GM12878 (cell line): ENCODE measurements at regions not wholly inside any gene's neighbourhood (a gene's known extent, or its start where the extent isn't known, plus 50 kb on each side); places are given as distances from the start of the nearest gene placed in this dataset.

Source experiments
- ATF2 ChIP-seq: IDR thresholded peaks from 2 replicates; pipeline ENCODE4 v1.6.1; 2012; ENCODE audit warnings: low read length, inconsistent platforms
- ATF3 ChIP-seq: IDR thresholded peaks from 2 replicates; pipeline ENCODE4 v1.6.1; 2011; ENCODE audit warnings: low read depth, mild to moderate bottlenecking, low read length, moderate library complexity, borderline replicate concordance; ENCODE audit errors: extremely low read depth
- ATF7 ChIP-seq: fragments of 450-650 bp; IDR thresholded peaks from 2 replicates; pipeline ENCODE4 v1.6.1; 2016; ENCODE audit warnings: low read depth, mild to moderate bottlenecking
- BHLHE40 ChIP-seq, 2 experiments: fragments of 450-650 bp in 1 of 2; IDR thresholded peaks; 2 replicates each; pipeline ENCODE4 v1.6.1; 2011 to 2017; ENCODE audit warnings: low read depth in 2 of 2, borderline replicate concordance in 1 of 2, improper control_type of control experiment in 1 of 2, low read length in 1 of 2, mild to moderate bottlenecking in 1 of 2
- EZH2 ChIP-seq: IDR thresholded peaks from 2 replicates; pipeline ENCODE4 v1.6.1; 2012; ENCODE audit warnings: low read depth, mild to moderate bottlenecking, control low read depth, inconsistent platforms, low read length, borderline replicate concordance; ENCODE audit not compliant: control insufficient read depth
- NFYA ChIP-seq: IDR thresholded peaks from 2 replicates; pipeline ENCODE4 v1.6.1; 2011; ENCODE audit warnings: low read depth, mild to moderate bottlenecking, low read length, improper control_type of control experiment, borderline replicate concordance
- NR2C1 ChIP-seq: fragments of 450-650 bp; IDR thresholded peaks from 2 replicates; pipeline ENCODE4 v1.6.1; 2017; ENCODE audit warnings: antibody characterized with exemption, mild to moderate bottlenecking, moderate library complexity
- POLR2A ChIP-seq: IDR thresholded peaks from 2 replicates; pipeline ENCODE4 v1.6.1; 2011; ENCODE audit warnings: low read depth, mild to moderate bottlenecking, low read length
- POLR2AphosphoS5 ChIP-seq: IDR thresholded peaks from 2 replicates; pipeline ENCODE4 v1.6.1; 2011; ENCODE audit warnings: mild to moderate bottlenecking, low read length, inconsistent platforms
- TF ChIP-seq, protein P1 (sequence below), 3 experiments: IDR thresholded peaks in 2 of 3; conservative IDR thresholded peaks in 1 of 3; 2 replicates each; pipeline ENCODE4 v1.5.1; 2011; ENCODE audit warnings: low read depth in 3 of 3, low read length in 3 of 3, mild to moderate bottlenecking in 3 of 3, control low read depth in 2 of 3, moderate library complexity in 2 of 3, inconsistent platforms in 1 of 3, mixed read lengths in 1 of 3; ENCODE audit not compliant: control insufficient read depth in 2 of 3, insufficient read depth in 1 of 3; ENCODE audit errors: extremely low read depth in 1 of 3

- TF ChIP-seq POLR2AphosphoS5 (no peak), POLR2A (no peak), BHLHE40 (IDR thresholded peaks at IDR 0.05; ENCODE audit: borderline replicate concordance in 1 of 2, low read depth in 2 of 2, low read length in 1 of 2) (no peak), ATF7 (no peak), ATF3 (no peak), NFYA (no peak), ATF2 (no peak), EZH2 (no peak), NR2C1 (no peak)
- TF ChIP-seq, protein P1, sequence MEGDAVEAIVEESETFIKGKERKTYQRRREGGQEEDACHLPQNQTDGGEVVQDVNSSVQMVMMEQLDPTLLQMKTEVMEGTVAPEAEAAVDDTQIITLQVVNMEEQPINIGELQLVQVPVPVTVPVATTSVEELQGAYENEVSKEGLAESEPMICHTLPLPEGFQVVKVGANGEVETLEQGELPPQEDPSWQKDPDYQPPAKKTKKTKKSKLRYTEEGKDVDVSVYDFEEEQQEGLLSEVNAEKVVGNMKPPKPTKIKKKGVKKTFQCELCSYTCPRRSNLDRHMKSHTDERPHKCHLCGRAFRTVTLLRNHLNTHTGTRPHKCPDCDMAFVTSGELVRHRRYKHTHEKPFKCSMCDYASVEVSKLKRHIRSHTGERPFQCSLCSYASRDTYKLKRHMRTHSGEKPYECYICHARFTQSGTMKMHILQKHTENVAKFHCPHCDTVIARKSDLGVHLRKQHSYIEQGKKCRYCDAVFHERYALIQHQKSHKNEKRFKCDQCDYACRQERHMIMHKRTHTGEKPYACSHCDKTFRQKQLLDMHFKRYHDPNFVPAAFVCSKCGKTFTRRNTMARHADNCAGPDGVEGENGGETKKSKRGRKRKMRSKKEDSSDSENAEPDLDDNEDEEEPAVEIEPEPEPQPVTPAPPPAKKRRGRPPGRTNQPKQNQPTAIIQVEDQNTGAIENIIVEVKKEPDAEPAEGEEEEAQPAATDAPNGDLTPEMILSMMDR (IDR thresholded peaks at IDR 0.05 in 2 of 3, conservative IDR thresholded peaks at IDR 0.05 in 1 of 3; ENCODE audit: control insufficient read depth in 2 of 3, extremely low read depth in 1 of 3, insufficient read depth in 1 of 3, low read depth in 3 of 3, low read length in 3 of 3) = no peak
Measured at GRCh38 chr2:139099721-139100120, 319.5 kb upstream of the NXPH2 start.
